ENCODE measurements at regions not wholly inside any gene's neighbourhood (a gene's known extent, or its start where the extent isn't known, plus 50 kb on each side); places are given as distances from the start of the nearest gene placed in this dataset.
A peak's percentile ranks its signal among the peaks of the same experiment; 100 is the strongest.
"Not testable (repeated sequence)": the region's sequence is repeated elsewhere in the genome, so short reads cannot be mapped to it uniquely, and the experiment has no call there.

DNA sequence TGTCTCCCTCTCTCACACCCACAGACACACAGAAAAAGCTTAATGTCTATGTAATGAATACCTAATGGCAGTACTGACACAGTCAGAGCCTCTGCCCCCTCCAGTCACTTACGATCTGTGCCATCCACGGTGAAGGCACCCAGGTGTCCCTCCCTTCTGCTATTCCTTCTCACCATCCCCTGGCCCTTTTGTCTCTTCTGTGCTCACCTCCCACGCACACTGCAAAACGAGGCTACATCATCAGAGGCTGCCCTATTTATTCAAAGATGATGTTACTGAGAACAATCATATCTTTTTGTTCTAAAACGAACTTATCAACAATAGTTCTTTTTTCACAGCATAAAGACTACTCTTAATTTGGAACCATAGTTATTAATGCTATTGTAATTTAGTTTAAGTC lies 246.9 kb upstream of the MKLN1 start:
- no peak for DNase-seq (ENCODE audit: low spot score)

- DNase-seq (ENCODE audit: low spot score) = no peak
Observed at GRCh38 chr7:131081308-131081707, 246.4 kb upstream of the MKLN1 start.

DNA sequence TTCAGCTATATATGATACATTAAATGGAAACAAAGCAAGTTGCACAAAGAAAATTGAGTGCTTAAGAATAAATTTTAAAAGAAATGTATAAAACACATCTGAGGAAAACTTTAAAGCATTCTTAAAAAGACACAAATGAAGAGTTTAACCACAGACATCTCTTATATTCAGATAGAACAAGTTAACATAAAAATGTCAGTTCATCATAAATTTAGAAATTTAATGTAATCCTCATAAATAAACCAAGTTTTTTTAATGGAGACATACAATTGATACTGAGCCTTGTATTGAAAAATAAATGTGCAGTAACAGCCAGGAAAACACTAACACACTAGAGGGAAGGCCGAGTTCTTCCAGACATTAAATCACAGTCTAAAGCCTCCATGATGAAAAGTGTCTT lies 243.9 kb upstream of the MKLN1 start:
- DNase-seq (ENCODE audit: low spot score) = no peak

DNA sequence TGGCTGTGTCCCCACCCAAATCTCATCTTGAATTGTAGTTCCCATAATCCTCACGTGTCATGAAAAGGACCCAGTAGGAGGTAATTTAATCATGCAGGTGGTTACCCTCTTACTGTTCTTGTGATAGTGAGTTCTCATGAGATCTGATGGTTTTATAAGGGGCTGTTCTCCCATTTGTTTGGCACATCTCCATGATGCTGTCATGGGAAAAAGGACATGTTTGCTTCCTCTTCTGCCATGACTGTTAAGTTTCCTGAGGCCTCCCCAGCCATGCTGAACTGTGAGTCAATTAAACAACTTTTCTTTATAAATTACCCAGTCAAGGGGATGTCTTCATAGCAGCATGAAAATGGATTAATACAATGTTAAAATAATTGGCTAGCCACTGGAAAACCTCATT lies 243.3 kb upstream of the MKLN1 start:
- not testable (repeated sequence) for DNase-seq (ENCODE audit: low spot score)

GRCh38 chr7:131087756-131088658 lies 239.7 kb upstream of the MKLN1 start:
- no peak for DNase-seq (ENCODE audit: low spot score)

GRCh38 chr7:131090188-131090587 lies 237.5 kb upstream of the MKLN1 start:
- no peak for DNase-seq (ENCODE audit: low spot score)

DNA sequence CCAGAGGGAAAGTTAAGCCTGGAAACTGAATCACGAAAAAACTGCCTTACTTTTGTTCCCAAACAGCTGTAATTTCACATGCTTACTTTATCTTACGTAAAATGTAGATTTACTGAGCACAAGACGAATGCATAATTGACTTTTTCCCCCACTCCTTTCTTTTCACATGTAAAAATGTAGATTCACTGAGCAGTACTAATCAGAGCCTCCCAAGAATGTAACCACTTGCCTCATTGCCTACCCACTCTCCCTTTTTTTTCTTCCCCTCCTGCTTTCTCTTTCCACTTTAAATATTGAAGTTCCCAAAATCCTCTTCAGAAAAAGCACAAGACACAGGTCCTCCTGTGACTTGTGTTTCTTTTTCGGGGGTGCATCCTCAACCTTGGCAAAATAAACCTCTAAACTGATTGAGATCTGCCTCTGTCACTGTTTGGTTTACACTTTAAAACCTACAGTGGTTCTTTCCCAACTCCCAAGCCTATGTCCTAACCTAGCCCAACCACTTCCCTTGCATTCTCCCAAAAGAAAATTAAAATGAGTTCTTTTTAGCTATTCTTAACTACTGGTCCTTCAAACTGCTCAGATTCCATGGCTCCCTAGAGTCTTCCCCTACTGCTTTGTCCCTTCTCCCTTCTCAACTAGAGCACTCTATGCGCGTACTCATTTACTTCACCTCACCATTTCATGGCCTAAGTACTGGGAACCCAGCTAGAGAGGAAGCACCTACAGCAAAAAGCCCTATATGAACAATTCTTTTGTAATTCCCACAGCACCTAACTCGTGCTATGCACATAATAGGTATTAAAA lies 236.6 kb upstream of the MKLN1 start:
- no peak for DNase-seq (ENCODE audit: low spot score)

DNA sequence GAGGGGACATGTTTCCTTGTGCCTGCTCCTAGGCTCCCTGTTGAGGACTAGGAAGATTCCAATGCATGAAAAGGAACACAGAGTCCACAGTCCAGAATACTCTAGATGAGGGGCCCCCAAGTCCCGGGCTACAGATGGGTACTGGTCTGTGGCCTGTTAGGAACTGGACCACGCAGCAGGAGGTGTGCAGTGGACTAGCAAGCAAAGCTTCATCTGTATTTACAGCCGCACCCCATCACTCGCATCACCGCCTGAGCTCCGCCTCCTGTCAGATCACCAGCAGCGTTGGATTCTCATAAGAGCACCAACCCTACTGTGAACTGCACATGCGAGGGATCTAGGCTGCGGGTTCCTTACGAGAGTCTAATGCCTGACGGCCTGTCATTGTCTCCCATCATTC lies 233.0 kb upstream of the MKLN1 start:
- no peak for DNase-seq (ENCODE audit: low spot score)

DNA sequence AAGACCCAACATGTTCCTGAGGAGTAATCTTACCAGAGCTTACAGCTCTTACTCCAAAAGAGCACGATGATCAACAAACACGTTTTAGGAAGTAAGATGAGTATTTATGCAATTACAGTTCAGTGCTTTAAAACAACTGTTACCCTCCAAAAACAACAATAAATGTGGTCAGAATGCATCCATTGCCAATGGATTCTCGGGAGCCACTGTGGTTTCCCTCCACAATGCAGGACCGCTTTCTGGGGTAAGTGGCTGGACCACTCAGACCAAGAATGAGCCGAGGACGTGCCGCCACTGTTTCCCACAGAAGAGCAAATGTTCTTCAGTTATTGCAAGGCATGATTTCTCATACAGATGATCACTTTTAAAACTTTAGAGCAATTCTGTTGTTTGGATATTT lies 232.3 kb upstream of the MKLN1 start:
- DNase-seq (ENCODE audit: low spot score) = no peak

DNA sequence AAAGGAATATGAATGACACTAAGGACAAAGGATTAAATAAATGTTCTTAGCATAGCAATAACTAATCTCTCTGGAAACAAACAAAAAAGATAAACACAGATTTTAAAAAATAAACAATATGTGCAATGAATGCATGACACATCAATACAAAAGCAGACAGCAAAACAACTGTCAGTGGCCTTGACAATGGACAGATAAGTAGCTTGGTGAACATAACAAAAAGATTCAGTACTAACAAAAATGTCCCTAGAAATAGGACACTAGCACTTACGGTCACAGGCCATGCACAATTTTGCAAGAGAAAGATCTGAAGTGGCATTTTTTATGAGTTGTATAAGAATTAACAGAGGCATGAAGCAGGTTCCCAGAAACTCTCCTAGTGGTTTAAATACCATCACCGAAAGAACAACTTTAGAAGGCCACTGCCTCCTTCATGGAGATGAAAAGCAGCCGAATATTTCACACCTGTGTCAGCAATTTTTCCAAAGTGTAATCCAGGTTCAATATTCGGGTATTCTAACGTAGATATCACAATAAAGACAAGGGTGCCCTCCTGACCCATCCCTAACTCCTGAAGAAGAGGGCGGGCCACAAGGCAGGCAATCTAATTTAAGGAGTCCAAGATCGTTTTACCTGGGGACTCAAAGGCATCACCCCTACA lies 231.3 kb upstream of the MKLN1 start:
- no peak for DNase-seq (ENCODE audit: low spot score)

GRCh38 chr7:131097662-131098376 lies 229.9 kb upstream of the MKLN1 start:
- DNase-seq (ENCODE audit: low spot score) = no peak

GRCh38 chr7:131098527-131098926 lies 229.1 kb upstream of the MKLN1 start:
- no peak for DNase-seq (ENCODE audit: low spot score)

DNA sequence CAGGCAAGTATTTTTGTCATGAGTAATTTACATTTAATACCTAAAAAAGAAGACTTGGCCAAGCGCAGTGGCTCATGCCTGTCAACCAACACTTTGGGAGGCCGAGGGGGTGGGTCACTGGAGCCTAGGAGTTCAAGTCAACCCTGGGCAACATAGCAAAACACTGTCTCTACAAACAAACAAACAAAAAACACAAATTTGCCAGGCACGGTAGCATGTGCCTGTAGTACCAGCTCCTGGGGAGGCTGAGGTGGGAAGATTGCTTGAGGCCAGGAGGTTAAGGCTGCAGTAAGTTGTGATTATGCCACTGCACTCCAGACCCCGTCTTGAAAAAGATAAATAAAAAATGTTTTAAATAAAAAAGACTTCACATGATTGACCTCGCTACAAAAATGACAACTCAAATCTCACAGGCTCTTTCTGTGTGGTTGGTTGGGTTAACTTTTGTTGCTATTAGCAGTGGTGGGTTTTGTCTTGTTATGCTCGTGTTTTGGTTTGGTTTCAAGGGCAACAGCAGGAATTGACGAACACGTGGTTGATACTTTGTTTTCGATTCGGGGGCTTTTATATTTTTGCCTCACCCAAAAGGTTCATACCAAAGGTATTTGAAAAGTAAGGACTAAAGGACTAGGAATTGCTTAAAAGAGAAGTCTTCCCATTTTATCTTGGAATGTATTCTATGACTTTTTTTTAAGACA lies 227.2 kb upstream of the MKLN1 start:
- no peak for DNase-seq (ENCODE audit: low spot score)

- DNase-seq (ENCODE audit: low spot score) = no peak
Observed at GRCh38 chr7:131103997-131104396, 223.7 kb upstream of the MKLN1 start.

DNA sequence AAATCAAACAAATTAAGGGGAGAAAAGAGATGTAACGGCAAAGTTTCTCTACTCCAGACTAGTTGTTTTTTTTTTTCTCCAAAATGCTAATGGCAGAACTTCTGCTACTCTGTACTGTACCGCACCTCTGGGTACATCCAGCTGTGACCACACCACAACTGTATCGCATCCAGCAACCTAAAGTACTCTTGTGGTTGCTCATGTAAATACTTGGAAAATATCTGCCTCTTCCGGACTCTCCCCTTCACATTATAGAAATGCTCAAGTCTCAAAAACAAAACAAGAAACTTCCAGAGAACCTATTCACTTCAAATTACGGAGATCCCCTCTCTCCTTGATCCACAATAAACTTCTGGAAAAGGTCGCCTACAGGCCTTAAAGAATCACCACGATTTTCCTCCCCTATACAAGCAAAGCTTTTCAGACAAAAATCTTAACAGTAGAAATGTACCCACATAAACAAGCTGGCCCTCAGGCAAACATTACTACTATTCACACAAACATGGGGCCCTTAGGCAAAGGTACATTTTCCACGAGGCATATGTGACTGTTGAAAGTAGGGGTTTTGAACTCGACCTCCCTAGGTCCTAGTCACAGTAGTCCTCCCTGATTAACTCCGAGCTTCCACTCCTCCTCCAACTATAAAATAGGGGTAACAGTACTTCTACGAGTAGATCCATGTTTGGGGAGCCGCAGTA lies 222.9 kb upstream of the MKLN1 start:
- DNase-seq (ENCODE audit: low spot score) = peak; percentile 38

- DNase-seq (ENCODE audit: low spot score) = no peak
Observed at GRCh38 chr7:131105294-131105798, 222.3 kb upstream of the MKLN1 start.

DNA sequence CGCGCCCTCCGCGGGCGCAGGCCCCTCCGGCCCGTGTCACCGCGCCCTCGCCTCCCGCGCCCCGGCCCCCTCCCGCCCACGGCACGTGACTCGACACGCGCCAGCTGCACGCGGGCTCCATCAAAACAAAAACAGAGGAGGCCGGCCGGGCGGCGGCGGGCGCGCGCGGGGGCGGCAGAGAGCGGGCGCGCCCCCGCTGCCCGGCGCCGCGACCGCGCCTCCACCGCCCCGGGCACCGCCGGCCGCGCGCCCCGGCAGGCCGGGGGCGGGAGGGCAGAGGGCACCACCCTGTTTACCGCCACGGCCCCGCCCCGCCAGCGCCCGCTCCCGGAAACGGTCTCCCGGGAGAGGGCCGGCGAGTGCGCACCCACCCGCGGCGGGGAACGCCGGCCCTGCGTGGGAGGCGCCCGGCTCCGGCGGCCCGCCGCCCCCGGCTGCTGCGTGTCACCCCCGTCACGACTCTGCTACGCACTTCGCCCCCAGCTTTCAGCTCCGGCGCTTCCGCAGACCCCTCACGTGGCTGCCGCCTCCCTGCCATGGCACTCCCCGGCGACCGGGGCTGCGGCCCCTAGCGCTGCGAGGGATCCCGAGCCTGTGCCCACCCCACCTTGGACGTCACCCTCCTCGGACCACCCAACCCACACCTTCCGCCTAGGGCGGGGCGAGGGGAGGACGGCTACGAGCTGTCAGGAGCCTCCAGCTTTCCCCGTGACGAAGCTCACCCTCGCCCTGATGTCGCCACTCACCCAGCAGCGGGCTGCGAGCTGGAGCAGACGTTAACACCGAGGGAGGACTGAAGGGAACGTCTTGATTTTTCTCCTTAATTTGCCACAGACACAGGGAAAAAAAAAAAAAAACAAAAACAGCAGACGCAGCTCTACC lies 221.6 kb upstream of the MKLN1 start:
- peak; percentile 85 for DNase-seq (ENCODE audit: low spot score)

DNA sequence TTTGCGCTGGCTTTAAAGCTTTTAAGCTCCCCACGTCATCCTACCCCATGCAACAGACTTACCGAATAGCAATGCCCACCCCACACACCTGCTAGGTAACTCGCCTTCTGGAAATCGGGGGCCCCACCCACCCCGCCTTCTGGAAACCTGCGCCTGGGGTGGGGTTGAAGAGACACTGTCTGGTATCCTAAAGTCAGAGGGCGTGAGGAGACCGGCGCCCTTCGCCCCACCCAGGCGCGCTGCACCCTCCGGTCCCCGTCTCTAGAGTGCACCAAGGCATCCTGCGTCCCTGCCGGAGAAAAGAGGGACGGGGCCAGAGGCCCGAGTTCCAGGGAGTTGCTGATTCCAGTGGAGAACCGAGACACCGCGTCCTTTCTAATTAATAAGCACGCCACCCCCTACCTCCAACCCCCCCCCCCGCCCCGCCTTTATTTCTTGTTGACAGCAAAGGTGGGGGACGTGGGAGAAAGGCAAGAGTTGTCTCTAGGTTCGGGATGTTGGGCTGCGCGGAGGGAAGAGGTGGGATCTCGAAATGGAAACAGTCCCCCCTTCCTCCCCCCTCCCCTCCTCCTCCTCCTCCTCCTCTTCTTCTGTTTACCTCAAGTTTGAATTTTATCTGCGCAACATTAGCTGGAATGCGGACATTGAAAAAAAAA lies 220.9 kb upstream of the MKLN1 start:
- no peak for DNase-seq (ENCODE audit: low spot score)

Data from globus pallidus (tissue), 1 donor.